AG10803 (cell line): ENCODE measurements at regions not wholly inside any gene's neighbourhood (a gene's known extent, or its start where the extent isn't known, plus 50 kb on each side); places are given as distances from the start of the nearest gene placed in this dataset.
A peak's percentile ranks its signal among the peaks of the same experiment; 100 is the strongest.

Experiments used
- DNase-seq: peaks from one replicate; pipeline ENCODE4 v3.0.0; 2010; ENCODE audit warnings: low read depth
- H3K4me3 ChIP-seq: 2 replicates; pipeline ENCODE4 v1.5.1; 2011; ENCODE audit warnings: mild to moderate bottlenecking, low read length, control low read depth
- CTCF ChIP-seq: conservative IDR thresholded peaks from 2 replicates; pipeline ENCODE4 v1.5.1; 2011; ENCODE audit warnings: mild to moderate bottlenecking, low read length, control low read depth, inconsistent platforms

- no peak for TF ChIP-seq CTCF
- DNase-seq = peak; percentile 20
- H3K4me3 ChIP-seq = no peak overlapping the region
Measured at GRCh38 chr6:141248021-141248799, 884.5 kb upstream of the GJE1 start.

- DNase-seq = no peak
- H3K4me3 ChIP-seq = no peak overlapping the region
- no peak for TF ChIP-seq CTCF
Measured at GRCh38 chr6:141244366-141244765, 888.4 kb upstream of the GJE1 start.

GRCh38 chr6:141242957-141243356 lies 889.8 kb upstream of the GJE1 start:
- H3K4me3 ChIP-seq = no peak overlapping the region
- DNase-seq = no peak
- TF ChIP-seq CTCF = no peak

- DNase-seq = no peak
- no peak overlapping the region for H3K4me3 ChIP-seq
- TF ChIP-seq CTCF = no peak
Measured at GRCh38 chr6:141229296-141229695, 903.4 kb upstream of the GJE1 start.

- H3K4me3 ChIP-seq = no peak overlapping the region
- TF ChIP-seq CTCF = no peak
- no peak for DNase-seq
Measured at GRCh38 chr6:141218583-141218982, 914.1 kb upstream of the GJE1 start.

- DNase-seq = no peak
- H3K4me3 ChIP-seq = no peak overlapping the region
- no peak for TF ChIP-seq CTCF
Measured at GRCh38 chr6:141216726-141217125, 916.0 kb upstream of the GJE1 start.

- no peak for DNase-seq
- no peak for TF ChIP-seq CTCF
- no peak overlapping the region for H3K4me3 ChIP-seq
Measured at GRCh38 chr6:141212296-141212695, 920.4 kb upstream of the GJE1 start.
